ENCODE measurements at regions not wholly inside any gene's neighbourhood (a gene's known extent, or its start where the extent isn't known, plus 50 kb on each side); places are given as distances from the start of the nearest gene placed in this dataset.

DNA sequence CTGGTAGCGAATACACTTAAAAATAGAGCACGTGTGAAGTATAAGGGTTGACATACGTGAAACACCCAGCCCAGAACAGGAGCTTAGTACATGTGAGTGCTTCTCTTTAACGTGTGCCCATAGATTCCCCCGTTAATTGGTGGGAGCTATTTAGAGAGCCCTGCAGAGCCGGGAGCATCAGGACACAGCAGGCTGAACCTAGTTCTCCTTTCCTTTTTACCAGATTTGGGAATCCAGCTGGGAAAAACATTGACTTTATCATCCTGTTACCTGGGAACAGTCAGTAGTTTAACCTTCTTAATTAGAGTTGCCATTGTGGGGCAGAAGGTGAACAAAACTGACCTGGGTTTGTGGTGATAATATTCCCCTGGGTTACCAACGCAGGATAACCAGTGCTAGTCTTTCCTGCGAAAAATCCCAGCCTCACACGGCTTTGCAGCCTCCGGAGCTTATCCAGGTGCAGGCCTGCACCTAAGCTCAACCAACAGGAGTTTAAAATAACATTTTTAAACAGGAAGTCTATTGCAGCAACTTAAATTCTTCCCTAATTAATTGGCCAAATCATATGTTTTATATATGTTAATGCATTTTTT lies 78.1 kb upstream of the SPTBN1 start:
- TF ChIP-seq, protein P1, sequence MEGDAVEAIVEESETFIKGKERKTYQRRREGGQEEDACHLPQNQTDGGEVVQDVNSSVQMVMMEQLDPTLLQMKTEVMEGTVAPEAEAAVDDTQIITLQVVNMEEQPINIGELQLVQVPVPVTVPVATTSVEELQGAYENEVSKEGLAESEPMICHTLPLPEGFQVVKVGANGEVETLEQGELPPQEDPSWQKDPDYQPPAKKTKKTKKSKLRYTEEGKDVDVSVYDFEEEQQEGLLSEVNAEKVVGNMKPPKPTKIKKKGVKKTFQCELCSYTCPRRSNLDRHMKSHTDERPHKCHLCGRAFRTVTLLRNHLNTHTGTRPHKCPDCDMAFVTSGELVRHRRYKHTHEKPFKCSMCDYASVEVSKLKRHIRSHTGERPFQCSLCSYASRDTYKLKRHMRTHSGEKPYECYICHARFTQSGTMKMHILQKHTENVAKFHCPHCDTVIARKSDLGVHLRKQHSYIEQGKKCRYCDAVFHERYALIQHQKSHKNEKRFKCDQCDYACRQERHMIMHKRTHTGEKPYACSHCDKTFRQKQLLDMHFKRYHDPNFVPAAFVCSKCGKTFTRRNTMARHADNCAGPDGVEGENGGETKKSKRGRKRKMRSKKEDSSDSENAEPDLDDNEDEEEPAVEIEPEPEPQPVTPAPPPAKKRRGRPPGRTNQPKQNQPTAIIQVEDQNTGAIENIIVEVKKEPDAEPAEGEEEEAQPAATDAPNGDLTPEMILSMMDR (IDR thresholded peaks at IDR 0.05) = no peak
- no peak for TF ChIP-seq EZH2 (IDR thresholded peaks at IDR 0.05; ENCODE audit: borderline replicate concordance, insufficient read depth, low read depth, low read length, poor library complexity, severe bottlenecking)
